Adrenal gland (tissue), 9 donors: ENCODE measurements at regions not wholly inside any gene's neighbourhood (a gene's known extent, or its start where the extent isn't known, plus 50 kb on each side); places are given as distances from the start of the nearest gene placed in this dataset.

Experiments
- DNase-seq, 7 donors: peaks; one replicate each; pipeline ENCODE4 v3.0.0-alpha.2; 2019 to 2020
- H3K27ac ChIP-seq, 5 donors: fragments of 200-600 bp; sonication (generic) in 4 of 5; 1 replicate in 3 of 5; 2 replicates in 2 of 5; pipeline versions ENCODE4 v1.5.1 to v1.8.0; 2016 to 2020; ENCODE audit warnings: mild to moderate bottlenecking in 1 of 5
- H3K27me3 ChIP-seq: fragments of 200-600 bp; 2 replicates; pipeline ENCODE4 v1.8.0; 2021
- H3K36me3 ChIP-seq, 2 donors: fragments of 200-600 bp; replicated peaks in 1 of 2; 1 replicate in 1 of 2; 2 replicates in 1 of 2; pipeline versions ENCODE4 v1.5.1 to v1.8.0; 2018 to 2022
- H3K4me1 ChIP-seq, 2 donors: fragments of 200-600 bp; replicated peaks in 1 of 2; 1 replicate in 1 of 2; 2 replicates in 1 of 2; pipeline versions ENCODE4 v1.5.1 to v1.8.0; 2018 to 2021
- H3K4me3 ChIP-seq, 4 donors: fragments of 200-600 bp; sonication (generic) in 3 of 4; one replicate each; pipeline ENCODE4 v1.5.1; 2016 to 2018
- H3K9me3 ChIP-seq, 3 donors: fragments of 200-600 bp; sonication (generic) in 1 of 3; replicated peaks in 1 of 3; 1 replicate in 2 of 3; 2 replicates in 1 of 3; pipeline versions ENCODE4 v1.5.1 to v1.8.0; 2016 to 2021
- POLR2A ChIP-seq, 2 donors: fragments of 450-650 bp; IDR thresholded peaks; one replicate each; pipeline ENCODE4 v1.6.1; 2017; ENCODE audit warnings: antibody characterized with exemption in 2 of 2, mild to moderate bottlenecking in 2 of 2, moderate library complexity in 1 of 2
- WGBS, 4 donors: extraction: QIAGEN DNeasy Blood & Tissue Kit in 2 of 4; methylation state at CpG; one replicate each; pipeline versions ENCODE4 v1.1.5 to v1.1.7; 2013 to 2017; 5-methylcytosine and 5-hydroxymethylcytosine counted together
- intact Hi-C, 2 donors: fragments of 100-400 bp; cut with DNase I; formaldehyde crosslinking; loops; one replicate each; pipeline versions ENCODE4 v1.14.1 to v1.15.0; 2022 to 2023
- TF ChIP-seq, protein P1 (sequence below), 6 experiments: fragments of 450-650 bp in 4 of 6; fragments of 200-600 bp in 2 of 6; sonication (generic) in 1 of 6; IDR thresholded peaks; 1 replicate in 5 of 6; 2 replicates in 1 of 6; pipeline versions ENCODE4 v1.5.1 to v1.8.0; 2016 to 2021; ENCODE audit warnings: antibody characterized with exemption in 6 of 6, mild to moderate bottlenecking in 2 of 6, moderate library complexity in 1 of 6
- donor health status: healthy with polysubstance abuse.
- donor health status: Bipolar disorder and iron deficiency.
- donor health status: DM: yes; HTN: yes; CAD: no.
- donor health status: DM: no; HTN: no; CAD: no.
- donor health status: DM: no; HTN: no; CAD: no.

- intact Hi-C loops, result no loop called here
- no peak for DNase-seq
- Histone ChIP-seq H3K36me3 (no peaks in the 10 kb centered on the region), H3K27ac (no peak overlapping the region), H3K27me3 (no peaks in the 10 kb centered on the region), H3K4me1 (no peaks in the 10 kb centered on the region), H3K9me3 (no peaks in the 10 kb centered on the region), H3K4me3 (no peak overlapping the region)
- no peak for TF ChIP-seq POLR2A (IDR thresholded peaks at IDR 0.05)
- TF ChIP-seq, protein P1, sequence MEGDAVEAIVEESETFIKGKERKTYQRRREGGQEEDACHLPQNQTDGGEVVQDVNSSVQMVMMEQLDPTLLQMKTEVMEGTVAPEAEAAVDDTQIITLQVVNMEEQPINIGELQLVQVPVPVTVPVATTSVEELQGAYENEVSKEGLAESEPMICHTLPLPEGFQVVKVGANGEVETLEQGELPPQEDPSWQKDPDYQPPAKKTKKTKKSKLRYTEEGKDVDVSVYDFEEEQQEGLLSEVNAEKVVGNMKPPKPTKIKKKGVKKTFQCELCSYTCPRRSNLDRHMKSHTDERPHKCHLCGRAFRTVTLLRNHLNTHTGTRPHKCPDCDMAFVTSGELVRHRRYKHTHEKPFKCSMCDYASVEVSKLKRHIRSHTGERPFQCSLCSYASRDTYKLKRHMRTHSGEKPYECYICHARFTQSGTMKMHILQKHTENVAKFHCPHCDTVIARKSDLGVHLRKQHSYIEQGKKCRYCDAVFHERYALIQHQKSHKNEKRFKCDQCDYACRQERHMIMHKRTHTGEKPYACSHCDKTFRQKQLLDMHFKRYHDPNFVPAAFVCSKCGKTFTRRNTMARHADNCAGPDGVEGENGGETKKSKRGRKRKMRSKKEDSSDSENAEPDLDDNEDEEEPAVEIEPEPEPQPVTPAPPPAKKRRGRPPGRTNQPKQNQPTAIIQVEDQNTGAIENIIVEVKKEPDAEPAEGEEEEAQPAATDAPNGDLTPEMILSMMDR (IDR thresholded peaks at IDR 0.05), result no peak
- 74 to 79% (median 75%) methylated on average over 6 of the region's 6 CpGs for WGBS, 4 donors
These were observed 438.2 kb downstream of the TSN start for GRCh38 chr2:122193622-122194021.

GRCh38 chr2:122194546-122194945 lies 439.1 kb downstream of the TSN start:
- Histone ChIP-seq H3K27me3 (no peaks in the 10 kb centered on the region), H3K36me3 (no peaks in the 10 kb centered on the region), H3K27ac (no peak overlapping the region), H3K9me3 (no peaks in the 10 kb centered on the region), H3K4me3 (no peak overlapping the region), H3K4me1 (no peaks in the 10 kb centered on the region)
- intact Hi-C loops, result no loop called here
- TF ChIP-seq, protein P1 (IDR thresholded peaks at IDR 0.05), result no peak
- TF ChIP-seq POLR2A (IDR thresholded peaks at IDR 0.05), result no peak
- no peak for DNase-seq
- 54 to 66% (median 57%) methylated on average over 2 of the region's 2 CpGs for WGBS, 4 donors

GRCh38 chr2:122203523-122203922 lies 448.1 kb downstream of the TSN start:
- H3K27ac ChIP-seq, result no peak overlapping the region
- no peaks in the 10 kb centered on the region for H3K4me1 ChIP-seq
- DNase-seq, result no peak
- 44 to 57% (median 51%) methylated on average over 4 of the region's 4 CpGs for WGBS, 4 donors
- TF ChIP-seq, protein P1 (IDR thresholded peaks at IDR 0.05), result no peak
- no peak for TF ChIP-seq POLR2A (IDR thresholded peaks at IDR 0.05)
- no peaks in the 10 kb centered on the region for H3K36me3 ChIP-seq
- no peaks in the 10 kb centered on the region for H3K9me3 ChIP-seq
- no peaks in the 10 kb centered on the region for H3K27me3 ChIP-seq
- H3K4me3 ChIP-seq, result no peak overlapping the region
- intact Hi-C loops, result no loop called here

DNA sequence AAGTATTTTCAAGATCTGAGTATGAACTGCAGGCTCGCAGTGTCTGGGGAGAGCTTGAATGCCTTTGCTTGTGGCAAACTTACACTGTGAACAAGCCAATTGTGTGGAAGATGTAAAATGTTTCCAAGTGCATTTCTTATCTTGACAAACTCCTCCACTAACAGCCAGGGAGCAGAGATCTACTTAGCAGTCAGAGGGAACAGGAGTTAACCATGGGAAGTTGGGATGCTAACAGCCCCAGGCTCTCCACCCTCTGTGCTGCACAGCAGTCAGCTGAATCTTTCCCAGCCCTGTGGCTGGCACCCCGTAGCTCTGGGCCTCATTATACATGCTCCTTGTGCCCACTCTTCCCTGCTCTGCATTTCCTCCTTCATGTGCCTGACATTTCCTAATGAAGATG lies 450.2 kb downstream of the TSN start:
- no peaks in the 10 kb centered on the region for H3K36me3 ChIP-seq
- H3K9me3 ChIP-seq, result no peaks in the 10 kb centered on the region
- intact Hi-C loops, result no loop called here
- no peak for TF ChIP-seq POLR2A (IDR thresholded peaks at IDR 0.05)
- TF ChIP-seq, protein P1 (IDR thresholded peaks at IDR 0.05), result no peak
- no peak overlapping the region for H3K27ac ChIP-seq
- 47 to 72% (median 67%) methylated on average over 2 of the region's 2 CpGs for WGBS, 4 donors
- H3K27me3 ChIP-seq, result no peaks in the 10 kb centered on the region
- no peak for DNase-seq
- H3K4me3 ChIP-seq, result no peak overlapping the region
- no peaks in the 10 kb centered on the region for H3K4me1 ChIP-seq
